Mesenchymal stem cell (in vitro differentiated cells and primary cell): ENCODE measurements at regions not wholly inside any gene's neighbourhood (a gene's known extent, or its start where the extent isn't known, plus 50 kb on each side); places are given as distances from the start of the nearest gene placed in this dataset.
A peak's percentile ranks its signal among the peaks of the same experiment; 100 is the strongest.

Source experiments
- DNase-seq: peaks from one replicate; pipeline ENCODE4 v3.0.0-alpha.2; 2013
- H2AFZ ChIP-seq: one replicate; pipeline ENCODE4 v1.6.1; 2013; ENCODE audit warnings: low read depth, mild to moderate bottlenecking, control low read depth, inconsistent platforms, low read length, moderate library complexity
- H2AK5ac ChIP-seq: 2 replicates; pipeline ENCODE4 v1.6.1; 2013; ENCODE audit warnings: low read length, moderate library complexity, mild to moderate bottlenecking, inconsistent platforms; ENCODE audit not compliant: severe bottlenecking
- H2BK120ac ChIP-seq: one replicate; pipeline ENCODE4 v1.6.1; 2013; ENCODE audit warnings: low read depth, mild to moderate bottlenecking, inconsistent platforms, low read length, moderate library complexity
- H2BK12ac ChIP-seq, 2 experiments: one replicate each; pipeline ENCODE4 v1.6.1; 2013; ENCODE audit warnings: inconsistent platforms in 2 of 2, low read length in 2 of 2, mild to moderate bottlenecking in 2 of 2, moderate library complexity in 2 of 2, control low read depth in 1 of 2
- H2BK15ac ChIP-seq: one replicate; pipeline ENCODE4 v1.6.1; 2013; ENCODE audit warnings: mild to moderate bottlenecking, low read depth, inconsistent platforms; ENCODE audit not compliant: poor library complexity, severe bottlenecking
- H2BK5ac ChIP-seq: 2 replicates; pipeline ENCODE4 v1.6.1; 2013; ENCODE audit warnings: low read depth, mild to moderate bottlenecking, low read length, control low read depth, inconsistent platforms; ENCODE audit not compliant: poor library complexity, severe bottlenecking
- H3K14ac ChIP-seq, 2 experiments: one replicate each; pipeline ENCODE4 v1.6.1; 2013; ENCODE audit warnings: inconsistent platforms in 2 of 2, low read length in 2 of 2, control low read depth in 1 of 2, mild to moderate bottlenecking in 1 of 2, moderate library complexity in 1 of 2
- H3K18ac ChIP-seq, 2 experiments: one replicate each; pipeline ENCODE4 v1.6.1; 2013; ENCODE audit warnings: inconsistent platforms in 2 of 2, low read length in 2 of 2, control low read depth in 1 of 2, low read depth in 1 of 2, mild to moderate bottlenecking in 1 of 2
- H3K23ac ChIP-seq, 2 experiments: one replicate each; pipeline ENCODE4 v1.6.1; 2013; ENCODE audit warnings: inconsistent platforms in 2 of 2, low read length in 2 of 2, mild to moderate bottlenecking in 2 of 2, moderate library complexity in 2 of 2, control low read depth in 1 of 2
- H3K27ac ChIP-seq: 2 replicates; pipeline ENCODE4 v1.5.1; 2013; ENCODE audit warnings: mild to moderate bottlenecking, moderate library complexity, low read length, control low read depth, inconsistent platforms; ENCODE audit not compliant: poor library complexity, severe bottlenecking
- H3K27me3 ChIP-seq, 2 experiments: 2 replicates each; pipeline versions ENCODE4 v1.6.1 to v1.7.0; 2013; ENCODE audit warnings: low read length in 2 of 2, mild to moderate bottlenecking in 2 of 2, moderate library complexity in 2 of 2, control low read depth in 1 of 2, inconsistent platforms in 1 of 2; ENCODE audit not compliant: control insufficient read depth in 1 of 2, insufficient read depth in 1 of 2
- H3K36me3 ChIP-seq, 2 experiments: 2 replicates each; pipeline versions ENCODE4 v1.6.1 to v1.7.0; 2013; ENCODE audit warnings: low read length in 2 of 2, control low read depth in 1 of 2, inconsistent platforms in 1 of 2, low read depth in 1 of 2, mild to moderate bottlenecking in 1 of 2; ENCODE audit not compliant: insufficient read depth in 2 of 2, control insufficient read depth in 1 of 2
- H3K4ac ChIP-seq, 2 experiments: one replicate each; pipeline ENCODE4 v1.6.1; 2013; ENCODE audit warnings: inconsistent platforms in 2 of 2, low read length in 2 of 2, mild to moderate bottlenecking in 2 of 2, moderate library complexity in 2 of 2, control low read depth in 1 of 2, low read depth in 1 of 2
- H3K4me1 ChIP-seq: 2 replicates; pipeline ENCODE4 v1.6.1; 2013; ENCODE audit warnings: low read depth, low read length, control low read depth; ENCODE audit not compliant: control insufficient read depth, insufficient read depth
- H3K4me2 ChIP-seq: 2 replicates; pipeline ENCODE4 v1.6.1; 2013; ENCODE audit warnings: low read length, mild to moderate bottlenecking, inconsistent platforms; ENCODE audit not compliant: poor library complexity, severe bottlenecking
- H3K4me3 ChIP-seq, 2 experiments: 2 replicates each; pipeline versions ENCODE4 v1.5.1 to v1.7.0; 2013; ENCODE audit warnings: low read length in 2 of 2, mild to moderate bottlenecking in 2 of 2, control low read depth in 1 of 2, low read depth in 1 of 2; ENCODE audit not compliant: insufficient read depth in 1 of 2
- H3K79me1 ChIP-seq: replicated peaks from 2 replicates; pipeline ENCODE4 v1.6.1; 2013; ENCODE audit warnings: mild to moderate bottlenecking, control low read depth, low read length, inconsistent platforms; ENCODE audit not compliant: poor library complexity, severe bottlenecking
- H3K9ac ChIP-seq: 2 replicates; pipeline ENCODE4 v1.7.0; 2013; ENCODE audit warnings: mild to moderate bottlenecking, low read length, moderate library complexity
- H3K9me3 ChIP-seq: 2 replicates; pipeline ENCODE4 v1.7.0; 2013; ENCODE audit warnings: mild to moderate bottlenecking, low read length; ENCODE audit not compliant: control insufficient read depth
- H4K8ac ChIP-seq: one replicate; pipeline ENCODE4 v1.6.1; 2013; ENCODE audit warnings: inconsistent platforms, mild to moderate bottlenecking, low read length, moderate library complexity
- H4K91ac ChIP-seq: one replicate; pipeline ENCODE4 v1.6.1; 2013; ENCODE audit warnings: mild to moderate bottlenecking, low read length, inconsistent platforms
- WGBS: methylation state at CpG from one replicate; pipeline ENCODE4 v1.1.7; 2013; ENCODE audit warnings: mixed read lengths; 5-methylcytosine and 5-hydroxymethylcytosine counted together

DNA sequence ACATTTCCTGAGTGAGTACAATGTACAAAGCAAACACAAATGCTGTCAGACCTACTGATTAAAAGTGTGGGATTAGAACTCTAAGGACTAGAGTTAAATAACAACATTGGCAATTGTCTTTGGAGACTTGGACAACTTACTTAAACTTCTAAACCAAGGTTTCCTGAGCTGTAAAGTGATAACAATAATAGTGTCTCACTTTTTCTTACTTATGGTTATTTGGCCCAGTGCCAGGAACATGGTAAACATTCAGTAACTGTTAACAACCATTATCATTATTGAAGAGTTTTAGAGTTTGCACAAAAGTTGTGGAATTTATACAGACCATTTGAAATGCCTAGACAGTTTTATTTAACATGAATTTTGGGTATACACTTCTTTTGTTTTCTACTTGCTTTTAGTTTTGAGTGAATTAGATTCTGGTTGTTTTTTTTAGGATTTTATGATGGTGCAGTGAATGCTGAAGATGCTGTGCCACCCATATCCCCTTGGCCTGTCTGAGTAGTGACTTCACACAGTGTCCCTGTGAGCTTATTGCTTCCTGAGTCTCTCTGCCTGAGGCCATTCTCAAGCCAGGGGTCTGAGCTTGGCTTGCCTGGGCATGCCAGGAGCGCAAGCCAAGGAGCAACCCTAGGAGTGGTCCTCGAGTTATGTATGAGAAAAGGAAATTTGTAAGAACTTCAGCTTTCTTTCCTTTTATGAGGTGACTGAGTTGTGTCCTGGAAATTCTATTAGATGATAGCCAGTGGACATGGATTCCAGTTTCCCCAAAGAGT, 932.8 kb downstream of the TTLL7 start:
- Histone ChIP-seq H3K4me3 (no peak overlapping the region), H3K79me1 (no peaks in the 10 kb centered on the region), H2BK12ac (peak overlapping the region in 1 of 2 experiments; percentile 76), H3K18ac (peak overlapping the region in 1 of 2 experiments; percentile 61), H3K9me3 (no peaks in the 10 kb centered on the region), H3K23ac (no peak overlapping the region), H3K36me3 (no peaks in the 10 kb centered on the region), H2BK5ac (no peak overlapping the region), H2AK5ac (no peak overlapping the region), H3K4me2 (no peak overlapping the region), H3K9ac (no peak overlapping the region), H3K27me3 (no peaks in the 10 kb centered on the region), H3K14ac (no peak overlapping the region), H3K27ac (no peak overlapping the region), H2BK120ac (no peak overlapping the region), H2BK15ac (no peak overlapping the region), H2AFZ (peak overlapping the region; percentile 61), H4K91ac (no peak overlapping the region), H3K4ac (peak overlapping the region in 1 of 2 experiments; percentile 73), H4K8ac (no peak overlapping the region), H3K4me1 (no peaks in the 10 kb centered on the region)
- WGBS, result 91% methylated on average over 2 of the region's 2 CpGs
- DNase-seq, result peak; percentile 7

GRCh38 chr1:83064589-83065242, 934.2 kb downstream of the TTLL7 start:
- Histone ChIP-seq H3K36me3 (no peaks in the 10 kb centered on the region), H3K27me3 (no peaks in the 10 kb centered on the region), H2BK5ac (no peak overlapping the region), H3K14ac (no peak overlapping the region), H4K91ac (no peak overlapping the region), H3K9ac (no peak overlapping the region), H3K4ac (no peak overlapping the region), H2BK15ac (no peak overlapping the region), H3K4me1 (no peaks in the 10 kb centered on the region), H2AK5ac (no peak overlapping the region), H3K79me1 (no peaks in the 10 kb centered on the region), H2BK120ac (no peak overlapping the region), H3K23ac (no peak overlapping the region), H3K27ac (no peak overlapping the region), H3K18ac (no peak overlapping the region), H4K8ac (no peak overlapping the region), H3K9me3 (no peaks in the 10 kb centered on the region), H2AFZ (no peak overlapping the region), H3K4me3 (peak overlapping the region in 1 of 2 experiments; percentile 43), H3K4me2 (no peak overlapping the region), H2BK12ac (no peak overlapping the region)
- no CpG with 5 or more reads among the region's 4 CpGs for WGBS
- DNase-seq, result peak; percentile 18

GRCh38 chr1:83060651-83061390, 938.1 kb downstream of the TTLL7 start:
- Histone ChIP-seq H3K36me3 (no peaks in the 10 kb centered on the region), H3K4me2 (no peak overlapping the region), H4K91ac (no peak overlapping the region), H3K4me3 (no peak overlapping the region), H3K9ac (no peak overlapping the region), H2AK5ac (no peak overlapping the region), H2AFZ (no peak overlapping the region), H3K9me3 (no peaks in the 10 kb centered on the region), H3K27me3 (no peaks in the 10 kb centered on the region), H3K79me1 (no peaks in the 10 kb centered on the region), H3K4ac (no peak overlapping the region), H4K8ac (no peak overlapping the region), H2BK12ac (no peak overlapping the region), H3K4me1 (no peaks in the 10 kb centered on the region), H3K23ac (no peak overlapping the region), H3K27ac (no peak overlapping the region), H3K14ac (no peak overlapping the region), H2BK5ac (no peak overlapping the region), H2BK15ac (no peak overlapping the region), H2BK120ac (no peak overlapping the region), H3K18ac (no peak overlapping the region)
- no peak for DNase-seq
- 100% methylated on average over 5 of the region's 5 CpGs for WGBS

GRCh38 chr1:83060221-83060620, 938.7 kb downstream of the TTLL7 start:
- H4K91ac ChIP-seq, result no peak overlapping the region
- no peak overlapping the region for H3K9ac ChIP-seq
- H2BK12ac ChIP-seq, result no peak overlapping the region
- H2AK5ac ChIP-seq, result no peak overlapping the region
- H3K4ac ChIP-seq, result no peak overlapping the region
- no peak overlapping the region for H3K4me2 ChIP-seq
- H2BK5ac ChIP-seq, result no peak overlapping the region
- no peak overlapping the region for H2AFZ ChIP-seq
- no peak overlapping the region for H4K8ac ChIP-seq
- WGBS, result 93% methylated on average over 4 of the region's 4 CpGs
- H3K27ac ChIP-seq, result no peak overlapping the region
- no peaks in the 10 kb centered on the region for H3K36me3 ChIP-seq
- no peak overlapping the region for H3K14ac ChIP-seq
- no peak overlapping the region for H2BK15ac ChIP-seq
- H2BK120ac ChIP-seq, result no peak overlapping the region
- H3K79me1 ChIP-seq, result no peaks in the 10 kb centered on the region
- no peaks in the 10 kb centered on the region for H3K4me1 ChIP-seq
- H3K9me3 ChIP-seq, result no peaks in the 10 kb centered on the region
- H3K23ac ChIP-seq, result no peak overlapping the region
- H3K4me3 ChIP-seq, result no peak overlapping the region
- H3K18ac ChIP-seq, result no peak overlapping the region
- H3K27me3 ChIP-seq, result no peaks in the 10 kb centered on the region
- no peak for DNase-seq
